T-helper 22 cell (primary cell): ENCODE measurements at regions not wholly inside any gene's neighbourhood (a gene's known extent, or its start where the extent isn't known, plus 50 kb on each side); places are given as distances from the start of the nearest gene placed in this dataset.
"Not testable (repeated sequence)": the region's sequence is repeated elsewhere in the genome, so short reads cannot be mapped to it uniquely, and the experiment has no call there.

ENCODE experiments used
- DNase-seq: peaks from one replicate; pipeline ENCODE4 v3.0.0-alpha.2; 2020; ENCODE audit warnings: low read depth

DNA sequence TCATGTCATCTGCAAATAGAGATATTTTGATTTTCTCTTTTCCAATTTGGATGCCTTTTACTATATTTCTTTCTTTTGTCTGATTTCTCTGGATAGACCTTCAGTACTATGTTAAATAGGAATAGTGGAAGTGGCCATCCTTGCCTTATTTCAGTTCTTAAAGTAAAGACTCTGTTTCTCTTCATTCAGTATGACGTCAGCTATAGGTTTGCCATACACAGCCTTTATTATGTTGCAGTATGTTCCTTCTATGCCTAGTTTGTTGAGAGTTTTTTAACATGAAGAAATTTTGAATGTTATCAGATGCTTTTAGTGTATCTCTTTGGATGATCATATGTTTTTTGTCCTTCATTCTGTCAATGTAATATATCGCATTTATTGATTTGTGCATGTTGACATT lies 566.7 kb upstream of the ROBO1 start:
- DNase-seq = no peak

- DNase-seq = no peak
Measured at GRCh38 chr3:80331494-80332170, 563.8 kb upstream of the ROBO1 start.

DNA sequence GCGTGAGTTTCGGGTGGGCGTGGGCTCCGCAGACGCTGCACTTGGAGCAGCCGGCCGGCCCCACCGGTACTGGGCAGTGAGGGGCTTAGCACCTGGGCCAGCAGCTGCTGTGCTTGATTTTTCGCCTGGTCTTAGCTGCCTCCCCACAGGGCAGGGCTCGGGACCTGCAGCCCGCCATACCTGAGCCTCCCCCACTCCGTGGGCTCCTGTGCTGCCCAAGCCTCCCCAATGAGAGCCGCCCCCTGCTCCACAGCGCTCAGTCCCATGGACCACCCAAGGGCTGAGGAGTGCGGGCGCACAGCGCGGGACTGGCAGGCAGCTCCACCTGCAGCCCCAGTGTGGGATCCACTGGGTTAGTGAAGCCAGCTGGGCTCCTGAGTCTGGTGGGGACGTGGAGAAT lies 546.7 kb upstream of the ROBO1 start:
- not testable (repeated sequence) for DNase-seq

DNA sequence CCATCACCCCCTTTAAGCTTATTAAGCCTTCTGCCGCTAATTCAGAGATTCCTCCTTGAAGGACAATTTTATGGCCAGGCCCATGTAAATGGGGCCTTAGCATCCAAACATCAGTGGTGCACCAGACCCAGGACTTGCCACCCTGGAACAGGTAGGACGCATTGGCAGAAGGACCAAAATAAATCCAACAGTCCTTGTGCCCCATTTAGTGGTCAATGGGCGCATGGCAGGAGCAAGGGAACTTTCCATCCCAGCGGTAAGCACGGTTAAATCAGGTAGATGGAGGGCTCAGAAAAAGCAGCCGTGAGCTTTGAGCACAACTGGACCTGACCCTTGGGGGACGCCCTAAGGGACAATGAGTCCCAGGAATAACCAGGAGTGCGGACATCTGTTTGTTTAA lies 540.8 kb upstream of the ROBO1 start:
- DNase-seq = no peak

- DNase-seq = no peak
Measured at GRCh38 chr3:80307844-80308243, 540.0 kb upstream of the ROBO1 start.

DNA sequence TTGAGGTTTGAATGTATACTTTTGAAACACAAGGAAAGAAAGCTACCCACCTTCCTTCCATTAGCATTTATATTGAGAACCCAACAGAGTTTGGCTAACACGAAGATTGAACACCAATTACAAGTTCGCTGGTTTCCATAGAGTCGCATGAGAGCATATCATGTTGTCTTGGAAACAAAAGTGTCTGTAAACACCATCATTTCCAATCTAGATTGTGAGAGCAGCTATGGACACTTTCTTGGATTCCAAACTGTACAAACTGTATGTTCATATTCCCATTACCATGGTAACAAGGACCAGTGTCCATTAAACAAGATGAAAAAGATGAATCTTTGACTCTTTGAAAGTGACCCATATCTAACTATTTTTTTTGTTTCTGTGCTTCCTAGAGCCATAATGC lies 529.9 kb upstream of the ROBO1 start:
- DNase-seq = no peak

DNA sequence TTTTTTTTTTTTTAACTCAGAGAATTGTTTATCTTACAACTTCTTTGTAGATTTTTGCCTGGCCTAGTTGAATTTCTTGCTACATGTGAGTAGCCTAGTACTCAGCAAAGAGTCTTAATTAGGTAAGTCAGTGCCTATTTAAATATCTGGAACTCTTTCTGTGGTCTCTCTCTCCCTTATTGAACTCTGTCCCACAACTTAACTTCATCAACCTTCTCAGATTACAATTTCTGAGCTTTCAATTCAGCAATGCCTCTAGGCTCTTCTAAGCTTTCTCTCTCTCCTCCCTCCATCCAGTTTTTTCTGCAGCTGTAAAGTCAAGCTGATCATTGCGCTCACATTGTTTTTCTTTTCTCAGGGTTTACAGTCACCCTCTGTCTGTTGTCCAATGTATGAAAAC lies 517.6 kb upstream of the ROBO1 start:
- DNase-seq = no peak

DNA sequence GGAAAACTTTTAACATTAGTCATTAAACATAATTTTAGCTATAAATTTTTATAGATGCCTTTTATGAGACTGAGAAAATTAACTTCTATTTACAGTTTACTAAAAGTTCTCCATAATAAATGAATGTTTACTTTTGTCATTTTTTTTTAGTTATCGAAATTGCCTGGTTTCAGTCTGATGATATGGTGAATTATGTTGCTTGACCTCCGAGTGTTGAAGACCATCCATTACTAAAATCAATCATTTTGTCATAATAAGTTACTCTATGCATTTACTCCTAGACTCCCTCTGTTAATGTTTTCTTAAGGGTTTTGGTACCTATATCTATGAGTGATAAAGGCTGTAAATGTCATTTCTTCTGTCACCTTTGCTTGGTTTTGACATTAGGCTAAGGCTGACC lies 516.0 kb upstream of the ROBO1 start:
- DNase-seq = no peak

DNA sequence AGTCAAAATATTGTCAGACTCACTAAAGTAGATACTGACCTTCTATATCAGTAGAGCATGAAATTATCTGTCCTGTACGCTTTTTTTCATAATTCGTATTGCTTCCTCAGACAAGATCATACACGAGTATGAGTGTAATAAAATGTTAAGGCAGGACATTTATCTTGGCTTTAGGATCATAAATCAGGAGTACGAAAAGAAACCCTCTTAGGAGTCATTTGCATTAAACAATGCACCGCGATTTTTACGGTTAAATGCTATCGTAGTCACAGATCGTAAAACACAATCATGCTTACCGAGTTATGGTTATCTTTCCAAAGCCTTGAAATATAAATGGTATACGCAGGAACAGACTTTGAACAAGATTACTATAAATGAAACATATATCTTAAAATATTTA lies 510.3 kb upstream of the ROBO1 start:
- DNase-seq = no peak

DNA sequence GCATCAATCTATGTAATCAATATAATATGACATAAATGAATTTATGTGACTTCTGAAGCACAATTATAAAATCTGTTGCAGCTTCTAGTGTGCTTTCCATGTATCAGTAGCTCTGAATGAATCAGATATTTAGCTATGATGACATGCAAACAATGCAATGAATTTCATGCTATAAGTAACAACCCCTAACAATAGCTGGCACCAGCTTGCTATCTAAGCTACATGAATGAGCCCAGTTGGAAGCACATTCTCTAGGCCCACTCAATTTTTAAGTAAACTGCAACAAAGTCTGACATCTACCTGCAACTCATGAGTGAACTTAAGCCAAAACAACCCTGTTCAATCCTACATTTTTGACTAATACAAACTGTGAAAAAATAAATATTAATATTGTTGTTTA lies 507.3 kb upstream of the ROBO1 start:
- DNase-seq = no peak

- DNase-seq = no peak
Measured at GRCh38 chr3:80263260-80263659, 495.5 kb upstream of the ROBO1 start.

- DNase-seq = no peak
Measured at GRCh38 chr3:80261082-80261481, 493.3 kb upstream of the ROBO1 start.

- no peak for DNase-seq
Measured at GRCh38 chr3:80259736-80260135, 491.9 kb upstream of the ROBO1 start.

DNA sequence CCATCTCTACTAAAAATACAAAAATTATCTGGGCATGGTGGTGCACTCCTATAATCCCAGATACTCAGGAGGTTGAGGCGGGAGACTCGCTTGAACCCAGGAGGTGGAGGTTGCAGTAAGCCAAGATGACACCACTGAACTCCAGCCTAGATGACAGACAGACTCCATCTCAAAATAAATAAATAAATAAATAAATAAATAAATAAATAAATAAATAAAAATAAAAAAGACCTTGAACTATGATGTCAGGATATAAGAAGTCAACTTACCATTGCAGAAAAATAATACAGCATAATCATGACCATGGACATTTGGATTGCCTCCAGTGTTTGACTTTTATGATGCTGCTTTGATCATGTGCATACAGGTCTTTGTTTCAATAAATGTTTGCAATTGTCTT lies 484.3 kb upstream of the ROBO1 start:
- no peak for DNase-seq

DNA sequence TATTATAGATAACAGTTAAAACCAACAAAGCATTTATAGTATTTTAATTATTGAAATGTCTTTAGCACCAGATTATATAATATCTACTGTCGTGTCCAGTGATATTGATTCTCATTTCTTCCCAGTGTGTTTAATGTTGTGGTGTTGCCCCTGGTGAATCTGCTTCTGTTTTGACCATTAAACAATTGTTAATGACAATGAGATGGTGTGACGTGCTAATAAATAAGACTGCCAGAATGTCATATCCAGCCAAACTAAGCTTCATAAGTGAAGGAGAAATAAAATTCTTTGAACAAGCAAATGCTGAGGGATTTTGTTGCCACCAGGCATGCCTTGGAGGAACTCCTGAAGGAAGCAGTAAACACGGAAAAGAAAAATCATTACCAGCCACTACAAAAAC lies 480.0 kb upstream of the ROBO1 start:
- DNase-seq = no peak

- DNase-seq = no peak
Measured at GRCh38 chr3:80244390-80244789, 476.6 kb upstream of the ROBO1 start.

- no peak for DNase-seq
Measured at GRCh38 chr3:80241791-80242190, 474.0 kb upstream of the ROBO1 start.

DNA sequence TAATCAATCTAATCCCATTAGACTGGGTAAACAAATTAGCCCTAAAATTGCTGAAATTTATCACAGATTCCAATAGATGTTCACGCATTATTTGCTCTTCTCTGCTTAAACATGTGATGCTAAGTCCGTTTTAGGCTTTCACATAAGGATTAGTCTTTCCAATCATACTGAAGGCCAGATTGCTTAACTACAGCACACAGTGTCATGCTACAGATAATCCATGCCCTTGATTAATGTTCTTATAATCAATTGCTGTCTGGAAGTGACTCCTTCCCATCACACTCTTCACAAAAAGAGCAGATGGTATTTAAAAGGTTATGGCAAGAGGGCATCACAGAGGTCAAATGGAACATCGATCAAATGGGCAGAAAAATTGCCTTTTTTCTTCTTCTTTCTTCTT lies 471.5 kb upstream of the ROBO1 start:
- DNase-seq = no peak

GRCh38 chr3:80238606-80239005 lies 470.8 kb upstream of the ROBO1 start:
- DNase-seq = no peak

DNA sequence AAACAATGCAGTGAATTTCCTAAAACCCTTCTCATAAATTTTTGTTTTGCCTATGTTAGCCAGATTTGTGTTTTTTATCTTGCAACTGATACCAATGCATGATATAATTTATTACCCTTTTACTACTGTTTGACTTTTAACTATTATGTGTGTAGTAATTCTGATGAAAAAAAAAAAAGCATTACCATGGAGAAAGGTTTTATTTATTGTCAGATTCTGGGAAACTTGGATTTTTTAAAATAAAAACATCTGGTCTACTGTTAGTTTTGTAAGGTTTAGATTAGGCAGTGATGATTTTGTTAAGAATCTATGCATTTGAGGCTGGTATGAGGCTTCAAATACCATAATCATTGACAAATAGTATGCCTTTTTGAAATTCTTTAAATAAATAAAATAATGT lies 470.4 kb upstream of the ROBO1 start:
- DNase-seq = no peak

GRCh38 chr3:80234706-80235105 lies 466.9 kb upstream of the ROBO1 start:
- no peak for DNase-seq

DNA sequence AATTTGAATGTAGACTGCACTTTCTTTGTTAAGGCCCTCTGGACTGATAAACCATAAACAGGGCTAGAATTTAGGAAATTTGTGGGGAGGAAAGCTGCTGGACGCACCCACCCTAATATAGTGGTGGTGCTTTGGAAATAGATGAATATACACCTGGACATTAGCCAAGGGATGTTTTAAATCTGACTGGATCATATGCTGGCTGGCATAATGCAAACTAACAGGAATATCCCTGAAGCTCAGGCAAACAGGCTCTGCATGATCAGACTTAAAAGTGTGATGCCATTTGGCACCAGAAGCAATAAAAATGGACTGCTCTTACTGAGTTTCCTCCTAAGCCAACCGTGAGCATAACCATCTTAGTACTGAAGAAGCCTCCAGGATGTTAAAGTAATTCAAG lies 465.8 kb upstream of the ROBO1 start:
- DNase-seq = no peak

DNA sequence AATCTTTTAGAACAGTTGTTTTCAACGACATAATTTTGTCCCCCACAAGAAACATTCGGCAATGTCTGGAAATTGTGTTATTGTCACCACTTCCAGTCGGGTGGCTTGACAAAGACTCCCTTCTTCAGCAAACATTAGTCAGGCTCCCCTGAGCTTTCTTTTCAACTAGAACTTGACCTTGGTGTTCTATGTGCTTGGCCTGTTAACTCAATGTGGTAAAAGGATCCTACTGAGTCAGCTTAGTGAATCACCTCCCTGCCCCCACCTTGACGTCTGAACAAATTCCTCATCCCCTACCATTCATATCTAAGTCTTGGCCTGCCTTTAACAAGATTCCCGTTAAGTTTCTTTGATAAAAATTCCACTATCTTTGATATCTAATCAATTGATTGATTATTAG lies 465.0 kb upstream of the ROBO1 start:
- DNase-seq = no peak

DNA sequence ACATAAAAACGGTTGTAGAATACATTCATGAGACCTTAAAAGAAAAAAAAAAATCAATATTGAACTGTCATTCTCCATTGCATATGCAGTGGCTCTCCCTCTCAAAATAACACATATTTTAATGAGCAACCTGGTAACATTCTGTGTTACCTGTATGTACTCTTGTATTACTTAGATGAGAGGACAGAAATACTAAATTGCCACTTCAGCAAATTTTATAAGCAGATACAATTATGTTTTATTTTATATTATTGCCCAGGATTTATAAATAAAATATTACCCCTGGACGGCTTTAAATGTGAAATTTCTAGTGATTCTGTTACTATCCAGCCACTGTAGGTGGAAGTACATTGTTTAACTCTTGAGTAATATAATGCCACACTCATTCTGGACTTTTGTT lies 463.2 kb upstream of the ROBO1 start:
- DNase-seq = no peak

- DNase-seq = no peak
Measured at GRCh38 chr3:80227216-80227615, 459.4 kb upstream of the ROBO1 start.
